Transverse colon (tissue), 3 donors: ENCODE measurements at regions not wholly inside any gene's neighbourhood (a gene's known extent, or its start where the extent isn't known, plus 50 kb on each side); places are given as distances from the start of the nearest gene placed in this dataset.

ENCODE experiments used
- CTCF ChIP-seq, 5 experiments: fragments of 200-600 bp in 3 of 5; fragments of 450-650 bp in 2 of 5; sonication (generic) in 3 of 5; IDR thresholded peaks; 1 replicate in 2 of 5; 2 replicates in 3 of 5; pipeline ENCODE4 v1.5.1; 2016 to 2017; ENCODE audit warnings: antibody characterized with exemption in 5 of 5, inconsistent platforms in 3 of 5, mild to moderate bottlenecking in 2 of 5, moderate library complexity in 1 of 5
- POLR2A ChIP-seq: fragments of 450-650 bp; IDR thresholded peaks from one replicate; pipeline ENCODE4 v1.6.1; 2016; ENCODE audit warnings: antibody characterized with exemption, mild to moderate bottlenecking, moderate library complexity

DNA sequence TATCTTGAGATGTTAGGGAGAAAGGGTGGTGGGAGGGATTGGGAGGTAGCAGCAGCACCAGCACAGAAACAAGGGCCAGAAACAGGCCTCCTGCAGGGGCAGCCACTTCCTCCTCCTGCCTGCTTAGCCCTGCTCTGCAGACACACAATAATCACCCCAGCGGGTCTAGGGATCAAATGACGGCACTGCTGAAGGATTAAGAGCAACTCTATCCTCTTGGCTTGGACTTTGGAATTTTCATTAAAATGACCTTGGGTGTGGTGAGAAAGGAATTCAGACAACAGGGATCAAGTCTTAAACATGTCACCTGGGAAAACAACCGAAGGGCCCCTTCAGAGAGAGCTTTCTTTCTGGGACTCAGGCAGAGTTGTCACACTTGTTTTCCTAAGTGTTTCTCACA, 353.4 kb downstream of the SPRY1 start:
- TF ChIP-seq CTCF (IDR thresholded peaks at IDR 0.05) (no peak), POLR2A (no peak)
